Osteocyte (in vitro differentiated cells): ENCODE measurements at regions not wholly inside any gene's neighbourhood (a gene's known extent, or its start where the extent isn't known, plus 50 kb on each side); places are given as distances from the start of the nearest gene placed in this dataset.

Experiments
- DNase-seq: peaks from one replicate; pipeline ENCODE4 v3.0.0; 2021; ENCODE audit warnings: mixed read lengths; ENCODE audit not compliant: unreplicated experiment; ENCODE audit errors: extremely low spot score
- H3K27ac Mint-ChIP-seq: one replicate; pipeline ENCODE4 v1.8.0; 2021; ENCODE audit warnings: mild to moderate bottlenecking, mixed read lengths; ENCODE audit not compliant: unreplicated experiment
- H3K27me3 Mint-ChIP-seq: one replicate; pipeline ENCODE4 v1.8.0; 2021; ENCODE audit warnings: mixed read lengths; ENCODE audit not compliant: unreplicated experiment
- H3K36me3 Mint-ChIP-seq: one replicate; pipeline ENCODE4 v1.8.0; 2021; ENCODE audit warnings: mixed read lengths; ENCODE audit not compliant: unreplicated experiment
- H3K4me1 Mint-ChIP-seq: one replicate; pipeline ENCODE4 v1.8.0; 2021; ENCODE audit warnings: mixed read lengths; ENCODE audit not compliant: unreplicated experiment
- H3K4me3 Mint-ChIP-seq: one replicate; pipeline ENCODE4 v1.8.0; 2021; ENCODE audit warnings: mild to moderate bottlenecking, moderate library complexity, mixed read lengths; ENCODE audit not compliant: unreplicated experiment
- H3K9me3 Mint-ChIP-seq: one replicate; pipeline ENCODE4 v1.8.0; 2021; ENCODE audit warnings: mixed read lengths; ENCODE audit not compliant: unreplicated experiment
- CTCF ChIP-seq: fragments of 200-600 bp; sonication (generic); IDR thresholded peaks from 2 replicates; pipeline ENCODE4 v1.5.0; 2021; ENCODE audit warnings: antibody characterized with exemption, mild to moderate bottlenecking, moderate library complexity

DNA sequence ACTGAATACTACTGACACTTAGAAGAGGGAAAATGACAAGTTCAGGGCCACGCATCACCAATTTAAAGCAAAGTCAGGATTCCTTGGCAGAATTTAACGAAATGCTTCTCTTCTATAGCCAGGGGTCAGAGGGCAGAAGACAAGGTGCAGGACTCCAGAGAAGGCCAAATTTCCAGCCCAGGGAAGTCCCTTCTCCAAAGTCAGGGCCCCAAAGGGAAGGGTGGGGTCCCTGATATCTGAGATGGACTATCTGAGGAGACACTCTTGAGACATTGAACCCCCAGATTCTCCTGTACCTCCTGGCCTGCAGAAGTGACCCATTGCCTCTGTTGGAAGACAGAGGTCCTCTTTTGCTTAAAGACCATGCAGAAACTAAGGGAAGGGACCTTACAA, 91.2 kb downstream of the RPS6KA4 start:
- H3K36me3 Mint-ChIP-seq, result no peaks in the 10 kb centered on the region
- H3K27ac Mint-ChIP-seq, result no peak overlapping the region
- no peak for TF ChIP-seq CTCF
- H3K9me3 Mint-ChIP-seq, result no peaks in the 10 kb centered on the region
- peaks cover 22% of the 10 kb centered on the region for H3K27me3 Mint-ChIP-seq
- no peak overlapping the region for H3K4me3 Mint-ChIP-seq
- no peak for DNase-seq
- peaks cover 20% of the 10 kb centered on the region for H3K4me1 Mint-ChIP-seq

- H3K27me3 Mint-ChIP-seq, result peaks cover 21% of the 10 kb centered on the region
- H3K4me3 Mint-ChIP-seq, result no peak overlapping the region
- H3K36me3 Mint-ChIP-seq, result no peaks in the 10 kb centered on the region
- no peak for TF ChIP-seq CTCF
- H3K9me3 Mint-ChIP-seq, result no peaks in the 10 kb centered on the region
- peaks cover 20% of the 10 kb centered on the region for H3K4me1 Mint-ChIP-seq
- no peak for DNase-seq
- no peak overlapping the region for H3K27ac Mint-ChIP-seq
These were observed 92.9 kb downstream of the RPS6KA4 start for GRCh38 chr11:64451856-64452255.

- peaks cover 11% of the 10 kb centered on the region for H3K27me3 Mint-ChIP-seq
- H3K36me3 Mint-ChIP-seq, result no peaks in the 10 kb centered on the region
- H3K4me3 Mint-ChIP-seq, result no peak overlapping the region
- no peak for DNase-seq
- no peaks in the 10 kb centered on the region for H3K9me3 Mint-ChIP-seq
- peaks cover 11% of the 10 kb centered on the region for H3K4me1 Mint-ChIP-seq
- no peak for TF ChIP-seq CTCF
- no peak overlapping the region for H3K27ac Mint-ChIP-seq
These were observed 94.5 kb downstream of the RPS6KA4 start for GRCh38 chr11:64453466-64453865.

DNA sequence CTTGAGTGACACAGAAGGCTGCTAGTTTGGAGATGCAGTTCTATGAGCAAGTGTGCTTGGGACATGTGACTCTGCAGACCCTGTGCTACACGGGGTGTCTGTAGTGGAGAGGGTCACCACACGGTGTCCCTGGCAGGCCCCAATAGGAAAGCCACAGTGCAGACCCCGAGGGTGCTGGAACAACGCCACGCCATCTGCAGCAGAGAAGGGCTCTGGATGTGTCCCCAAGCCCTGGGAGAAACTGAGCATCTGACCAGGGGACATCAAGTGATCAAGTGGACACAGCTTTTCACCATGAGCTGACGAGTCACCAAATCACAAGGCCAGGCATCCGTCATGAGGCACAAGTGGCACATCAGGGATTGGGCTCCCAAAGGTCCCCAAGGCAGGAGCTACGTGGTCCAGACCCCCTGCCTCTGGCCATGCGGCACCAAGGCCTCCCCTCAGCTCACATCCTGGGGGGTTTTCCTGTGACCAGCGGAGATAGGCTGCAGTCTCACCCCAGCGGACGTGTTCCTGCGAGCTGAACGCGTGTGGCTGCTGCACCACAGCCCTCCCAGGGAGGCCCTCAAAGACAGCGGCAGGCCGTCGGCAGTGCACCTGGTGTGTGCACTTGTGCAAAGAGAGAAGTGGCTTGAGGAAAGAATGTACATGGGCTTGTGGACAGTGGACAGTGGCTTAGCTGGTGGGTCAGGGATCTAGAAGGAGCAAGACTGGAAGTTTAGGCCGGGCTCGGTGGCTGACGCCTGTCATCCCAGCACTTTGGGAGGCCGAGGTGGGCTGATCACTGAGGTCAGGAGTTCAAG, 96.7 kb downstream of the RPS6KA4 start:
- H3K4me1 Mint-ChIP-seq, result no peaks in the 10 kb centered on the region
- no peaks in the 10 kb centered on the region for H3K9me3 Mint-ChIP-seq
- H3K36me3 Mint-ChIP-seq, result no peaks in the 10 kb centered on the region
- H3K27ac Mint-ChIP-seq, result no peak overlapping the region
- H3K4me3 Mint-ChIP-seq, result no peak overlapping the region
- DNase-seq, result no peak
- peaks cover 13% of the 10 kb centered on the region for H3K27me3 Mint-ChIP-seq
- no peak for TF ChIP-seq CTCF

DNA sequence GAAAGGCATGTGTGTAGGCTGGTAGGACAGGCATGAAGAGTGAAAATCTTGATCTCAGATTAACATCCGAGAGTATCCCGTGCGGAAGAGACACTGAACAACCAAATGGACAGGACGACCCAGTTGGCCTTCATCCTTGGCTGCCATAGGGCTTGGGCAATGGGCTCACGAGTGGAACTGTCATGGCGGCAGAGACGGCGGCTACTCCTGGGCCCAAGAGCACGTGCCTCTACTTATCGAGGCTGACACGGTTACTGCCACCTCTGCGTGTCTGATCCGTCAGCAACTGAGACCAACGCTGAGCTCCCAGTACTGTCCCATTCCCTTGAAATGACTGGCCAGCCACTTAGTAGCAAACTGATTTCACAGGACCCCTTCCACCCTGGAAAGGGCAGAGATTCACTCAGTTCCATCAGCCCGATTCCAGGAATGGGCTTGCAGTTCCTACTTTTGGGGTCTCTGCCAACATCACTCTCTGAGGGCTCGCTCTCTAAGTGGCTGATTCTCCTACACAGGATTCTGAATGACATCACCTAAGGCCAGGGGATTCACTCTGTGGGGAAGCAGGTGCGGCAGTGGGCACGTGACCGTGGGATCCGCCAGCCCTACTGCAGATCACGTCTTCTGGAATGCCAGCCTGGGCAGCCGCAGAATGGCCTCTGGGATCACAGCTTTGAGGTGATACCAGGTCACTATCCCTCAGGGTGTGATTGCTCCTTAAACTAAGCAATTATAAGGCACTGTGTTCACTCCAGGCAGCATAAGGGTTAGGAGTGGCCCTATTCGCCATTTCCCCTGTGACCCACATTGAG, 97.8 kb downstream of the RPS6KA4 start:
- Mint-ChIP-seq H3K27me3 (peaks cover 14% of the 10 kb centered on the region), H3K4me3 (no peak overlapping the region), H3K36me3 (no peaks in the 10 kb centered on the region), H3K27ac (no peak overlapping the region), H3K9me3 (no peaks in the 10 kb centered on the region), H3K4me1 (no peaks in the 10 kb centered on the region)
- no peak for TF ChIP-seq CTCF
- DNase-seq, result no peak
